Suprapubic skin (tissue), 4 donors: ENCODE measurements at regions not wholly inside any gene's neighbourhood (a gene's known extent, or its start where the extent isn't known, plus 50 kb on each side); places are given as distances from the start of the nearest gene placed in this dataset.
"Not testable (repeated sequence)": the region's sequence is repeated elsewhere in the genome, so short reads cannot be mapped to it uniquely, and the experiment has no call there.

Experiments used
- DNase-seq, 2 donors: peaks; one replicate each; pipeline ENCODE4 v3.0.0-alpha.2; 2019; ENCODE audit warnings: low spot score in 2 of 2
- H3K27ac ChIP-seq: fragments of 200-600 bp; sonication (generic); one replicate; pipeline ENCODE4 v1.5.1; 2019
- H3K27me3 ChIP-seq: fragments of 200-600 bp; sonication (generic); one replicate; pipeline ENCODE4 v1.5.1; 2019
- H3K36me3 ChIP-seq: fragments of 200-600 bp; sonication (generic); one replicate; pipeline ENCODE4 v1.5.1; 2019
- H3K4me1 ChIP-seq: fragments of 200-600 bp; sonication (generic); one replicate; pipeline ENCODE4 v1.5.1; 2019
- H3K4me3 ChIP-seq: fragments of 200-600 bp; sonication (generic); one replicate; pipeline ENCODE4 v1.5.1; 2019; ENCODE audit warnings: mild to moderate bottlenecking
- H3K9me3 ChIP-seq: fragments of 200-600 bp; sonication (generic); one replicate; pipeline ENCODE4 v1.5.1; 2019
- EP300 ChIP-seq: sonication (generic); formaldehyde crosslinking; IDR thresholded peaks from one replicate; pipeline ENCODE4 v1.6.1; 2017; ENCODE audit warnings: antibody characterized with exemption
- POLR2A ChIP-seq, 2 donors: fragments of 450-650 bp; IDR thresholded peaks; one replicate each; pipeline ENCODE4 v1.6.1; 2017; ENCODE audit warnings: antibody characterized with exemption in 2 of 2, mild to moderate bottlenecking in 2 of 2, moderate library complexity in 2 of 2
- POLR2AphosphoS5 ChIP-seq, 3 donors: sonication (generic); formaldehyde crosslinking; IDR thresholded peaks; one replicate each; pipeline ENCODE4 v1.6.1; 2017; ENCODE audit warnings: antibody characterized with exemption in 3 of 3
- WGBS: methylation state at CpG from one replicate; pipeline ENCODE4 v1.1.5; 2018; 5-methylcytosine and 5-hydroxymethylcytosine counted together
- TF ChIP-seq, protein P1 (sequence below), 2 donors: fragments of 200-600 bp in 1 of 2; fragments of 450-650 bp in 1 of 2; sonication (generic) in 1 of 2; IDR thresholded peaks; one replicate each; pipeline ENCODE4 v1.5.1; 2016 to 2019; ENCODE audit warnings: antibody characterized with exemption in 2 of 2, mild to moderate bottlenecking in 1 of 2, moderate library complexity in 1 of 2

GRCh38 chr9:115808108-115808507, 345.5 kb upstream of the PAPPA start:
- Histone ChIP-seq H3K27ac (no peak overlapping the region), H3K9me3 (no peaks in the 10 kb centered on the region), H3K36me3 (no peaks in the 10 kb centered on the region), H3K27me3 (no peaks in the 10 kb centered on the region), H3K4me3 (no peak overlapping the region), H3K4me1 (no peaks in the 10 kb centered on the region)
- no peak for DNase-seq
- TF ChIP-seq, protein P1, sequence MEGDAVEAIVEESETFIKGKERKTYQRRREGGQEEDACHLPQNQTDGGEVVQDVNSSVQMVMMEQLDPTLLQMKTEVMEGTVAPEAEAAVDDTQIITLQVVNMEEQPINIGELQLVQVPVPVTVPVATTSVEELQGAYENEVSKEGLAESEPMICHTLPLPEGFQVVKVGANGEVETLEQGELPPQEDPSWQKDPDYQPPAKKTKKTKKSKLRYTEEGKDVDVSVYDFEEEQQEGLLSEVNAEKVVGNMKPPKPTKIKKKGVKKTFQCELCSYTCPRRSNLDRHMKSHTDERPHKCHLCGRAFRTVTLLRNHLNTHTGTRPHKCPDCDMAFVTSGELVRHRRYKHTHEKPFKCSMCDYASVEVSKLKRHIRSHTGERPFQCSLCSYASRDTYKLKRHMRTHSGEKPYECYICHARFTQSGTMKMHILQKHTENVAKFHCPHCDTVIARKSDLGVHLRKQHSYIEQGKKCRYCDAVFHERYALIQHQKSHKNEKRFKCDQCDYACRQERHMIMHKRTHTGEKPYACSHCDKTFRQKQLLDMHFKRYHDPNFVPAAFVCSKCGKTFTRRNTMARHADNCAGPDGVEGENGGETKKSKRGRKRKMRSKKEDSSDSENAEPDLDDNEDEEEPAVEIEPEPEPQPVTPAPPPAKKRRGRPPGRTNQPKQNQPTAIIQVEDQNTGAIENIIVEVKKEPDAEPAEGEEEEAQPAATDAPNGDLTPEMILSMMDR (IDR thresholded peaks at IDR 0.05): no peak
- TF ChIP-seq POLR2A (IDR thresholded peaks at IDR 0.05) (no peak), POLR2AphosphoS5 (IDR thresholded peaks at IDR 0.05) (no peak), EP300 (no peak)
- 64% methylated on average over 2 of the region's 2 CpGs for WGBS

DNA sequence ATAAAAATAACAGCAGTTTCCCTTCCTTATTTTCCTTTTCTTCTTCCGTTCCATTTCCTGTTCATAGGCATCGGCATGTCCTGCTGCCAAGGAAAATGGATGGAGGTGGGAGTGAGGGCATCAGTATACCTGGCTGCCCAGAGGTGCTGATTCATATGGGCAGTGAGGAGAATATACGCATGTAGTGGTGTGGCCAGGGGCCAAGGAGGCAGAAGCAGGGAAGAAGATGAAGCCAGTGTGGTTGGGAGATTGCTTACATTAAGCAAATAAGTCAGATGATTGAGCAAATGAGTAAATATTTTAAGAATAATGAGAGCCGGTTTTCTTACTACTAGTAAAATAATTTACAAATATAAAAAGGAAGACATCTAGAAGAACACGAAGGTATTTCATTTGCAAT, 344.9 kb upstream of the PAPPA start:
- Histone ChIP-seq H3K27ac (no peak overlapping the region), H3K27me3 (no peaks in the 10 kb centered on the region), H3K4me3 (no peak overlapping the region), H3K4me1 (no peaks in the 10 kb centered on the region), H3K36me3 (no peaks in the 10 kb centered on the region), H3K9me3 (no peaks in the 10 kb centered on the region)
- no peak for DNase-seq
- WGBS: 72% methylated on average over 5 of the region's 5 CpGs
- TF ChIP-seq, protein P1 (IDR thresholded peaks at IDR 0.05): no peak
- TF ChIP-seq POLR2A (IDR thresholded peaks at IDR 0.05): no peak
- TF ChIP-seq EP300: no peak
- TF ChIP-seq POLR2AphosphoS5 (IDR thresholded peaks at IDR 0.05): no peak

DNA sequence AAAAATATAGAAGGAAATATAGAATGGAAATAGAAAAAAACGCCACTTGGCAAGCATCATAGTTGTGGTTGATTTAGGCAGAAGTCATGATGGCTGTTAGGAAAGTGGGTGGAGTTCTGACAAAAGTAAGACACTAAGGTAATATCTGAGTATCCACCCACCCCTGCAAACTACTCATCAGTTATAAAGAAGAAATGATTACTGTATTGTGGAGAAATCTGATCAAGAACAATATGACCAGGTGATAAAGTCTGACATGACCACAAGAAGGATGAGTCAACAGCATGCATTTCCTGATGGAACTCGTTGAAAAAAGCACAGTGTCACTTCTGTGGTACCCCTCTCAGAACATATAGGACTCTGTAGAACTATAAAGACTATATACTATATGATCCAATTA, 343.4 kb upstream of the PAPPA start:
- H3K27me3 ChIP-seq: no peaks in the 10 kb centered on the region
- H3K4me1 ChIP-seq: no peaks in the 10 kb centered on the region
- H3K9me3 ChIP-seq: no peaks in the 10 kb centered on the region
- H3K36me3 ChIP-seq: no peaks in the 10 kb centered on the region
- no peak for DNase-seq
- WGBS: 64% methylated on average over 2 of the region's 2 CpGs
- TF ChIP-seq, protein P1 (IDR thresholded peaks at IDR 0.05): no peak
- H3K4me3 ChIP-seq: no peak overlapping the region
- H3K27ac ChIP-seq: no peak overlapping the region

DNA sequence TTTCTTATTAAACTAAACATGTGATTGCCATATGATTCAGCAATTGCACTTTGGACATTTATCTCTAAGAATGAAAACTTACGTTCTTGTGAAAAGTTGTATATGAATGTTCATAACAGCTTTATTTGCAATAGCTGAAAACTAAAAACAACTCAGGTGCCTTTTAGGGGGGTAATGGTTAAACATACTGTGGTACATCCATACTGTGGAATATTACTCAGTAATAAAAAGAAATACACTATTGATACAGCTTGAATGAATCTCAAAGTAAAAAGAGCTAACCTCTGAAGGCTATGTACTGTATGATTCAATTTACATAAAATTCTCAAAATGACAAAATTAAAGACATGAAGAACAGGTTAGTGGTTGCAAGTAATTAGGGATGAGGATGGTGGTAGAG, 339.5 kb upstream of the PAPPA start:
- Histone ChIP-seq H3K27me3 (no peaks in the 10 kb centered on the region), H3K4me3 (no peak overlapping the region), H3K27ac (no peak overlapping the region), H3K4me1 (no peaks in the 10 kb centered on the region), H3K9me3 (no peaks in the 10 kb centered on the region), H3K36me3 (no peaks in the 10 kb centered on the region)
- DNase-seq: no peak
- TF ChIP-seq, protein P1 (IDR thresholded peaks at IDR 0.05): no peak
- TF ChIP-seq POLR2A (IDR thresholded peaks at IDR 0.05) (no peak), POLR2AphosphoS5 (IDR thresholded peaks at IDR 0.05) (no peak), EP300 (no peak)
- WGBS: 71% methylated on average over 1 of the region's 1 CpG

- no peaks in the 10 kb centered on the region for H3K4me1 ChIP-seq
- H3K27me3 ChIP-seq: no peaks in the 10 kb centered on the region
- TF ChIP-seq POLR2A (IDR thresholded peaks at IDR 0.05): no peak
- TF ChIP-seq, protein P1 (IDR thresholded peaks at IDR 0.05): no peak
- no peak for TF ChIP-seq EP300
- no peak for TF ChIP-seq POLR2AphosphoS5 (IDR thresholded peaks at IDR 0.05)
- no peaks in the 10 kb centered on the region for H3K36me3 ChIP-seq
- H3K4me3 ChIP-seq: no peak overlapping the region
- DNase-seq: no peak
- H3K27ac ChIP-seq: no peak overlapping the region
- no peaks in the 10 kb centered on the region for H3K9me3 ChIP-seq
These were observed 337.8 kb upstream of the PAPPA start for GRCh38 chr9:115815786-115816185.

- H3K9me3 ChIP-seq, H3K27me3 ChIP-seq, H3K36me3 ChIP-seq, H3K4me1 ChIP-seq, H3K27ac ChIP-seq, H3K4me3 ChIP-seq, DNase-seq: not testable (repeated sequence)
- 86% methylated on average over 2 of the region's 2 CpGs for WGBS
These were observed 334.9 kb upstream of the PAPPA start for GRCh38 chr9:115818651-115819050.
